ENCODE measurements at regions not wholly inside any gene's neighbourhood (a gene's known extent, or its start where the extent isn't known, plus 50 kb on each side); places are given as distances from the start of the nearest gene placed in this dataset.

- no peaks in the 10 kb centered on the region for H3K36me3 Mint-ChIP-seq (ENCODE audit: insufficient read depth, unreplicated experiment)
- CTCF ChIA-PET = interaction anchor here (0.6 to 1.0 kb wide), 9 partner anchors 86 to 773 kb away, joined by 3 to 8 read pairs (median 4); no protein-coding TSS in a partner anchor
- no peak overlapping the region for H3K27ac Mint-ChIP-seq (ENCODE audit: unreplicated experiment)
- no peak overlapping the region for H3K4me3 Mint-ChIP-seq (ENCODE audit: low read depth, unreplicated experiment)
- peak; percentile 44 for TF ChIP-seq CTCF (IDR thresholded peaks at IDR 0.05; ENCODE audit: unreplicated experiment)
- no peaks in the 10 kb centered on the region for H3K9me3 Mint-ChIP-seq (ENCODE audit: low read depth, unreplicated experiment)
- H3K27me3 Mint-ChIP-seq (ENCODE audit: unreplicated experiment) = no peaks in the 10 kb centered on the region
- H3K4me1 Mint-ChIP-seq (ENCODE audit: low read depth, unreplicated experiment) = peaks cover 9% of the 10 kb centered on the region
- BruUV-seq (replicated peaks) = no TSS peak
- intact Hi-C loops (cut with micrococcal nuclease; ENCODE audit: unreplicated experiment) = loop anchor here (2.0 to 5.0 kb wide), 5 partner anchors 307 to 1558 kb away; no protein-coding TSS in a partner anchor
- DNase-seq = no peak
Measured at GRCh38 chr15:96585484-96586386, 255.2 kb downstream of the NR2F2 start.

- TF ChIP-seq CTCF (IDR thresholded peaks at IDR 0.05; ENCODE audit: unreplicated experiment) = no peak
- intact Hi-C loops (cut with micrococcal nuclease; ENCODE audit: unreplicated experiment) = loop anchor here (5.0 kb wide), 3 partner anchors 650 to 1560 kb away; no protein-coding TSS in a partner anchor
- H3K27me3 Mint-ChIP-seq (ENCODE audit: unreplicated experiment) = no peaks in the 10 kb centered on the region
- no peak for DNase-seq
- BruUV-seq (replicated peaks) = no TSS peak
- no peaks in the 10 kb centered on the region for H3K9me3 Mint-ChIP-seq (ENCODE audit: low read depth, unreplicated experiment)
- peaks cover 9% of the 10 kb centered on the region for H3K4me1 Mint-ChIP-seq (ENCODE audit: low read depth, unreplicated experiment)
- no peak overlapping the region for H3K27ac Mint-ChIP-seq (ENCODE audit: unreplicated experiment)
- CTCF ChIA-PET = interaction anchor here (0.5 kb wide), 1 partner anchor 229 kb away, joined by 3 read pairs; no protein-coding TSS in a partner anchor
- H3K4me3 Mint-ChIP-seq (ENCODE audit: low read depth, unreplicated experiment) = no peak overlapping the region
- no peaks in the 10 kb centered on the region for H3K36me3 Mint-ChIP-seq (ENCODE audit: insufficient read depth, unreplicated experiment)
Measured at GRCh38 chr15:96586901-96587300, 256.4 kb downstream of the NR2F2 start.

DNA sequence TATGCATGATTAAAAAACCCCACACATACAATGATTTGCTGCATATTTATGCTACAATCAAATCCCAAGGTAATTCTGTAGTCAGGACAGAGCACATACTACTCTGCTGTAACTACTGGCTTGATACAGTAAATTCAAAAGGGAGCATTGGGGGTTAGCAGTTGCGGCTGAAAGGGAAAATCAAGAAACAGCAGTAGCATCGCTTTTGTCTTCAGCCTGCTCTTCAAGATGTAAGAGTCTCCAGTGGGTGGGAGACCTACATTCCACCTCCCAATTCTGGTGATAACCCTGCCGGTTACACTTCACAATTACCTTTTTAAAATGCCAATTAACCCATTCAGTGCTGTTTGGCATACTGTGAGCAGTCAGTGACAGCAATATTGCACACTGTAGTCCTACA is 259.4 kb downstream of the NR2F2 start:
- TF ChIP-seq CTCF (IDR thresholded peaks at IDR 0.05; ENCODE audit: unreplicated experiment) = no peak
- CTCF ChIA-PET = no interaction called here
- Mint-ChIP-seq H3K4me1 (ENCODE audit: low read depth, unreplicated experiment) (peaks cover 23% of the 10 kb centered on the region), H3K36me3 (ENCODE audit: insufficient read depth, unreplicated experiment) (no peaks in the 10 kb centered on the region), H3K27me3 (ENCODE audit: unreplicated experiment) (no peaks in the 10 kb centered on the region), H3K27ac (ENCODE audit: unreplicated experiment) (no peak overlapping the region), H3K4me3 (ENCODE audit: low read depth, unreplicated experiment) (no peak overlapping the region), H3K9me3 (ENCODE audit: low read depth, unreplicated experiment) (no peaks in the 10 kb centered on the region)
- intact Hi-C loops (cut with micrococcal nuclease; ENCODE audit: unreplicated experiment) = loop anchor here (5.0 kb wide), 3 partner anchors 647 to 1563 kb away; no protein-coding TSS in a partner anchor
- no TSS peak for BruUV-seq (replicated peaks)
- no peak for DNase-seq

- Mint-ChIP-seq H3K27ac (ENCODE audit: unreplicated experiment) (peak overlapping the region; percentile 40), H3K9me3 (ENCODE audit: low read depth, unreplicated experiment) (no peaks in the 10 kb centered on the region), H3K36me3 (ENCODE audit: insufficient read depth, unreplicated experiment) (no peaks in the 10 kb centered on the region), H3K27me3 (ENCODE audit: unreplicated experiment) (no peaks in the 10 kb centered on the region), H3K4me3 (ENCODE audit: low read depth, unreplicated experiment) (peak overlapping the region; percentile 66), H3K4me1 (ENCODE audit: low read depth, unreplicated experiment) (peaks cover 14% of the 10 kb centered on the region)
- no TSS peak for BruUV-seq (replicated peaks)
- intact Hi-C loops (cut with micrococcal nuclease; ENCODE audit: unreplicated experiment) = loop anchor here (2.0 kb wide), 2 partner anchors 107 to 299 kb away; no protein-coding TSS in a partner anchor
- no peak for TF ChIP-seq CTCF (IDR thresholded peaks at IDR 0.05; ENCODE audit: unreplicated experiment)
- CTCF ChIA-PET = no interaction called here
- DNase-seq = peak; percentile 13
Measured at GRCh38 chr15:96593735-96594134, 263.2 kb downstream of the NR2F2 start.

Data from Calu3 (cell line).